ENCODE measurements at regions not wholly inside any gene's neighbourhood (a gene's known extent, or its start where the extent isn't known, plus 50 kb on each side); places are given as distances from the start of the nearest gene placed in this dataset.

DNA sequence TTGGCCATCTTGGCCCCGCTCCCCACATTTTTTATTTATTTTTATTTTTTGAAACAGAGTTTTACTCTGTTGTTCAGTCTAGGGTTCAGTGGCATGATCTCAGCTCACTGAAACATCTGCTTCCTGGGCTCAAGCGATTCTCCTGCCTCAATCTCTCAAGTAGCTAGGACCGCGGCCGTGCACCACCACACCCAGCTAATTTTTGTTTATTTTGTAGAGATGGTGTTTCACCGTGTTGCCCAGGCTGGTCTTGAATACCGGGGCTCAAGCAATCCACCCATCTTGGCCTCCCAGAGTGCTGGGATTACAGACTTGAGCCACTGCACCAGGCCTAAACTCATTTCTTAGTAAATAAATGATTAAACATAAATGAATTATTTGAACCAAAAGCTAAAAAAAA, 322.0 kb upstream of the LCORL start:
- TF ChIP-seq, protein P1, sequence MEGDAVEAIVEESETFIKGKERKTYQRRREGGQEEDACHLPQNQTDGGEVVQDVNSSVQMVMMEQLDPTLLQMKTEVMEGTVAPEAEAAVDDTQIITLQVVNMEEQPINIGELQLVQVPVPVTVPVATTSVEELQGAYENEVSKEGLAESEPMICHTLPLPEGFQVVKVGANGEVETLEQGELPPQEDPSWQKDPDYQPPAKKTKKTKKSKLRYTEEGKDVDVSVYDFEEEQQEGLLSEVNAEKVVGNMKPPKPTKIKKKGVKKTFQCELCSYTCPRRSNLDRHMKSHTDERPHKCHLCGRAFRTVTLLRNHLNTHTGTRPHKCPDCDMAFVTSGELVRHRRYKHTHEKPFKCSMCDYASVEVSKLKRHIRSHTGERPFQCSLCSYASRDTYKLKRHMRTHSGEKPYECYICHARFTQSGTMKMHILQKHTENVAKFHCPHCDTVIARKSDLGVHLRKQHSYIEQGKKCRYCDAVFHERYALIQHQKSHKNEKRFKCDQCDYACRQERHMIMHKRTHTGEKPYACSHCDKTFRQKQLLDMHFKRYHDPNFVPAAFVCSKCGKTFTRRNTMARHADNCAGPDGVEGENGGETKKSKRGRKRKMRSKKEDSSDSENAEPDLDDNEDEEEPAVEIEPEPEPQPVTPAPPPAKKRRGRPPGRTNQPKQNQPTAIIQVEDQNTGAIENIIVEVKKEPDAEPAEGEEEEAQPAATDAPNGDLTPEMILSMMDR (IDR thresholded peaks at IDR 0.05; ENCODE audit: low read depth, low read length) = no peak
- DNase-seq (ENCODE audit: extremely low read depth, low read depth) = no peak

GRCh38 chr4:18342847-18343246, 321.3 kb upstream of the LCORL start:
- no peak for DNase-seq (ENCODE audit: extremely low read depth, low read depth)
- TF ChIP-seq, protein P1 (IDR thresholded peaks at IDR 0.05; ENCODE audit: low read depth, low read length) = no peak

GRCh38 chr4:18321956-18322530, 300.5 kb upstream of the LCORL start:
- TF ChIP-seq, protein P1 (IDR thresholded peaks at IDR 0.05; ENCODE audit: low read depth, low read length) = no peak
- DNase-seq (ENCODE audit: extremely low read depth, low read depth) = no peak

DNA sequence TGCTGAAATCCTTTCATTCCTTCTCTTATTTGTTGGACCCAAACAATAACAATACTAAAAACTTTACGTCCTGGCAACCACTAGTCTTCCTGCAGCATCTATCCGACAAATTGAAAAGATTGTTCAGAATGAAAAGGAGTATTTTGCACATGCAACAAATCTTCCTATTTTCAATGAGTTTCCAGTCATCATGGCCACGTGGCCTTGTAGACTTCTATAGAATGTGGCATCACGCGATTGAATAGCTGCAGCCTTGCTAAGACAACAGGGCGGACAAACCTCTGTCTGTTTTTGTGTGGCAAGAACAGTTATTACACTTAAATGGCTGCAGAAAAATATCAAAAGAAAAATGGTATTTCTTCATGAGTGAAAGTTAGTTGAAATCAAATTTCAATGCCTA, 297.9 kb upstream of the LCORL start:
- TF ChIP-seq, protein P1 (IDR thresholded peaks at IDR 0.05; ENCODE audit: low read depth, low read length) = no peak
- DNase-seq (ENCODE audit: extremely low read depth, low read depth) = no peak

- DNase-seq (ENCODE audit: extremely low read depth, low read depth) = no peak
- TF ChIP-seq, protein P1 (IDR thresholded peaks at IDR 0.05; ENCODE audit: low read depth, low read length) = no peak
Measured at GRCh38 chr4:18318682-18319388, 297.3 kb upstream of the LCORL start.

DNA sequence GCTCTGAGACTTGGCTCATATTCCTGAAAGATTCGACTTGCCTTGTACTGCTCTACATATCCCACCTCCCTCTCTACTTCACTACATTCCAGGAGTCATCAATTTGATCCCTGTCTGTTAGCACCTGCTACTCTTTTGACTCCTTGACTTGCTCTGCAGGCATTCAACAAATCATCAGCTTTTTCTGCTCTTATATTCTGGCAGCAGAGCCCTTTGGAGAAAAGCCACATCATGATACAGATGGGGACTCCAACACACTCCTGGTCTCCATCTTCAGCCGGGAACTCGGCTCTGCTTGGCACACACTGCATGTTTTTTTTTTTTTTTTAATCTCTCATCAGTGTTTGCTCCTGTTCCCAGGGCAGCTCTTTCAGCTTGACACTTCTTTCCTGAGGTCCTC, 293.2 kb upstream of the LCORL start:
- no peak for DNase-seq (ENCODE audit: extremely low read depth, low read depth)
- TF ChIP-seq, protein P1 (IDR thresholded peaks at IDR 0.05; ENCODE audit: low read depth, low read length) = no peak

- no peak for DNase-seq (ENCODE audit: extremely low read depth, low read depth)
- TF ChIP-seq, protein P1 (IDR thresholded peaks at IDR 0.05; ENCODE audit: low read depth, low read length) = no peak
Measured at GRCh38 chr4:18297684-18298083, 276.1 kb upstream of the LCORL start.

Measured in AG09319 (cell line).